Right lobe of liver (tissue), 4 donors: ENCODE measurements at regions not wholly inside any gene's neighbourhood (a gene's known extent, or its start where the extent isn't known, plus 50 kb on each side); places are given as distances from the start of the nearest gene placed in this dataset.

Experiments used
- CTCF ChIP-seq, 4 donors: fragments of 200-600 bp in 3 of 4; fragments of 450-650 bp in 1 of 4; IDR thresholded peaks; one replicate each; pipeline versions ENCODE4 v1.5.1 to v1.8.0; 2016 to 2022; ENCODE audit warnings: antibody characterized with exemption in 4 of 4, mild to moderate bottlenecking in 2 of 4
- POLR2A ChIP-seq: fragments of 450-650 bp; IDR thresholded peaks from one replicate; pipeline ENCODE4 v1.6.1; 2017; ENCODE audit warnings: antibody characterized with exemption, mild to moderate bottlenecking
- donor health status: DM: no; HTN: no; CAD: no.
- donor health status: DM: no; HTN: no; CAD: no.
- donor health status: DM: no; HTN: yes; CAD: no.

- TF ChIP-seq POLR2A (no peak), CTCF (IDR thresholded peaks at IDR 0.05) (no peak)
Observed at GRCh38 chr9:99561961-99562565, 259.6 kb upstream of the NR4A3 start.
